GM12891 (cell line): ENCODE measurements at regions not wholly inside any gene's neighbourhood (a gene's known extent, or its start where the extent isn't known, plus 50 kb on each side); places are given as distances from the start of the nearest gene placed in this dataset.

Experiments
- PAX5 ChIP-seq: IDR thresholded peaks from 2 replicates; pipeline ENCODE4 v1.6.1; 2011; ENCODE audit warnings: low read length, moderate library complexity, mild to moderate bottlenecking; ENCODE audit not compliant: insufficient read depth, severe bottlenecking
- POLR2A ChIP-seq: IDR thresholded peaks from 2 replicates; pipeline ENCODE4 v1.6.1; 2011; ENCODE audit warnings: low read depth, low read length, control low read depth
- POLR2AphosphoS5 ChIP-seq: IDR thresholded peaks from 2 replicates; pipeline ENCODE4 v1.6.1; 2011; ENCODE audit warnings: low read depth, low read length, control low read depth
- POU2F2 ChIP-seq: IDR thresholded peaks from 2 replicates; pipeline ENCODE4 v1.6.1; 2011; ENCODE audit warnings: low read depth, mild to moderate bottlenecking, control low read depth, low read length, moderate library complexity
- TAF1 ChIP-seq: IDR thresholded peaks from 2 replicates; pipeline ENCODE4 v1.6.1; 2011; ENCODE audit warnings: low read depth, low read length, control low read depth

- TF ChIP-seq POLR2A: no peak
- no peak for TF ChIP-seq POLR2AphosphoS5
- TF ChIP-seq TAF1: no peak
- TF ChIP-seq PAX5: no peak
- TF ChIP-seq POU2F2: no peak
These were observed 847.8 kb downstream of the RPS29 start for GRCh38 chr14:48738186-48738925.
